H9 (cell line): ENCODE measurements at regions not wholly inside any gene's neighbourhood (a gene's known extent, or its start where the extent isn't known, plus 50 kb on each side); places are given as distances from the start of the nearest gene placed in this dataset.

ENCODE experiments used
- DNase-seq: peaks from one replicate; pipeline ENCODE4 v3.0.0-alpha.2; 2017
- H2AFZ ChIP-seq: one replicate; pipeline ENCODE4 v1.6.1; 2013; ENCODE audit warnings: mild to moderate bottlenecking, low read length, control low read depth, moderate library complexity
- H2AK5ac ChIP-seq: 2 replicates; pipeline ENCODE4 v1.6.1; 2013; ENCODE audit warnings: low read length, control low read depth, mixed read lengths; ENCODE audit not compliant: insufficient read length
- H2BK120ac ChIP-seq: one replicate; pipeline ENCODE4 v1.6.1; 2013; ENCODE audit warnings: low read depth, mild to moderate bottlenecking, low read length, control low read depth, inconsistent platforms; ENCODE audit not compliant: poor library complexity, severe bottlenecking
- H2BK12ac ChIP-seq: 2 replicates; pipeline ENCODE4 v1.6.1; 2013; ENCODE audit warnings: low read length, control low read depth, mixed read lengths, low read depth; ENCODE audit not compliant: insufficient read length
- H2BK15ac ChIP-seq: 2 replicates; pipeline ENCODE4 v1.6.1; 2013; ENCODE audit warnings: low read depth, low read length, control low read depth
- H2BK20ac ChIP-seq: one replicate; pipeline ENCODE4 v1.6.1; 2013; ENCODE audit warnings: low read depth, mild to moderate bottlenecking, low read length, control low read depth, inconsistent platforms; ENCODE audit not compliant: poor library complexity, severe bottlenecking
- H2BK5ac ChIP-seq: 2 replicates; pipeline ENCODE4 v1.6.1; 2013; ENCODE audit warnings: low read length, control low read depth, mixed read lengths; ENCODE audit not compliant: insufficient read length
- H3K14ac ChIP-seq: 2 replicates; pipeline ENCODE4 v1.6.1; 2013; ENCODE audit warnings: low read length, control low read depth; ENCODE audit not compliant: insufficient read depth
- H3K18ac ChIP-seq: 2 replicates; pipeline ENCODE4 v1.6.1; 2013; ENCODE audit warnings: low read depth, mild to moderate bottlenecking, mixed read lengths, low read length, control low read depth; ENCODE audit not compliant: insufficient read length
- H3K23ac ChIP-seq: 2 replicates; pipeline ENCODE4 v1.6.1; 2013; ENCODE audit warnings: low read length, control low read depth, mixed read lengths, low read depth; ENCODE audit not compliant: insufficient read length
- H3K23me2 ChIP-seq: 2 replicates; pipeline ENCODE4 v1.6.1; 2013; ENCODE audit warnings: low read depth, mild to moderate bottlenecking, mixed read lengths, low read length, control low read depth; ENCODE audit not compliant: insufficient read length, poor library complexity, severe bottlenecking
- H3K27ac ChIP-seq: 2 replicates; pipeline ENCODE4 v1.5.1; 2013; ENCODE audit warnings: low read length, control low read depth, mixed read lengths, low read depth; ENCODE audit not compliant: insufficient read length
- H3K27me3 ChIP-seq: 2 replicates; pipeline ENCODE4 v1.6.1; 2013; ENCODE audit warnings: low read length, control low read depth, inconsistent platforms; ENCODE audit not compliant: insufficient read depth
- H3K4ac ChIP-seq: 2 replicates; pipeline ENCODE4 v1.6.1; 2013; ENCODE audit warnings: low read depth, mild to moderate bottlenecking, control low read depth, inconsistent platforms, low read length, moderate library complexity
- H3K4me1 ChIP-seq: 2 replicates; pipeline ENCODE4 v1.6.1; 2013; ENCODE audit warnings: low read length, control low read depth, inconsistent platforms; ENCODE audit not compliant: insufficient read depth
- H3K4me2 ChIP-seq: 2 replicates; pipeline ENCODE4 v1.6.1; 2013; ENCODE audit warnings: low read length, control low read depth, mixed read lengths; ENCODE audit not compliant: insufficient read length, insufficient read depth
- H3K56ac ChIP-seq: 2 replicates; pipeline ENCODE4 v1.6.1; 2013; ENCODE audit warnings: low read depth, mild to moderate bottlenecking, mixed read lengths, low read length, control low read depth; ENCODE audit not compliant: insufficient read length
- H3K79me1 ChIP-seq: 2 replicates; pipeline ENCODE4 v1.6.1; 2013; ENCODE audit warnings: low read depth, mild to moderate bottlenecking, moderate library complexity, low read length, control low read depth, inconsistent platforms; ENCODE audit not compliant: insufficient read depth, poor library complexity, severe bottlenecking
- H3K79me2 ChIP-seq: 2 replicates; pipeline ENCODE4 v1.6.1; 2013; ENCODE audit warnings: low read length, control low read depth, inconsistent platforms; ENCODE audit not compliant: insufficient read depth
- H3K9ac ChIP-seq: 2 replicates; pipeline ENCODE4 v1.6.1; 2013; ENCODE audit warnings: low read length, control low read depth, mixed read lengths; ENCODE audit not compliant: insufficient read length; ENCODE audit errors: extremely low read depth
- H3K9me3 ChIP-seq: one replicate; pipeline ENCODE4 v1.6.1; 2013; ENCODE audit warnings: low read depth, low read length, inconsistent platforms; ENCODE audit not compliant: control insufficient read depth
- H3T11ph ChIP-seq: one replicate; pipeline ENCODE4 v1.6.1; 2013; ENCODE audit warnings: mild to moderate bottlenecking, low read length, control low read depth, inconsistent platforms
- H4K20me1 ChIP-seq: one replicate; pipeline ENCODE4 v1.6.1; 2013; ENCODE audit not compliant: control insufficient read depth, insufficient read length, insufficient read depth
- H4K5ac ChIP-seq: 2 replicates; pipeline ENCODE4 v1.6.1; 2013; ENCODE audit warnings: low read depth, mild to moderate bottlenecking, mixed read lengths, low read length, control low read depth; ENCODE audit not compliant: insufficient read length
- H4K8ac ChIP-seq: replicated peaks from 2 replicates; pipeline ENCODE4 v1.6.1; 2013; ENCODE audit warnings: low read length, control low read depth, mixed read lengths, low read depth; ENCODE audit not compliant: insufficient read length
- H4K91ac ChIP-seq: 2 replicates; pipeline ENCODE4 v1.6.1; 2013; ENCODE audit warnings: low read depth, mild to moderate bottlenecking, moderate library complexity, mixed read lengths, low read length, control low read depth; ENCODE audit not compliant: insufficient read length
- H3K27ac Mint-ChIP-seq, 3 experiments: 2 replicates in 2 of 3; 3 replicates in 1 of 3; pipeline ENCODE4 v1.8.0; 2020 to 2021; ENCODE audit warnings: mixed read lengths in 3 of 3, mild to moderate bottlenecking in 1 of 3, moderate library complexity in 1 of 3
- H3K27me3 Mint-ChIP-seq: 2 replicates; pipeline ENCODE4 v1.8.0; 2021; ENCODE audit warnings: low read depth, mild to moderate bottlenecking, moderate library complexity, mixed read lengths
- H3K36me3 Mint-ChIP-seq, 3 experiments: 2 replicates in 2 of 3; 3 replicates in 1 of 3; pipeline ENCODE4 v1.8.0; 2020 to 2021; ENCODE audit warnings: low read depth in 3 of 3, mixed read lengths in 3 of 3; ENCODE audit not compliant: insufficient read depth in 1 of 3
- H3K4me1 Mint-ChIP-seq, 2 experiments: 2 replicates each; pipeline ENCODE4 v1.8.0; 2020; ENCODE audit warnings: mixed read lengths in 2 of 2
- H3K4me3 Mint-ChIP-seq, 2 experiments: 2 replicates in 1 of 2; 3 replicates in 1 of 2; pipeline ENCODE4 v1.8.0; 2020 to 2021; ENCODE audit warnings: mild to moderate bottlenecking in 2 of 2, mixed read lengths in 2 of 2, moderate library complexity in 1 of 2
- H3K9me3 Mint-ChIP-seq, 2 experiments: 2 replicates in 1 of 2; 3 replicates in 1 of 2; pipeline ENCODE4 v1.8.0; 2020; ENCODE audit warnings: mild to moderate bottlenecking in 2 of 2, mixed read lengths in 2 of 2, moderate library complexity in 1 of 2
- CTCF ChIP-seq: fragments of 200-600 bp; sonication (generic); conservative IDR thresholded peaks from 3 replicates; pipeline ENCODE4 v1.8.0; 2021; ENCODE audit warnings: antibody characterized with exemption, mild to moderate bottlenecking
- WGBS: extraction: QIAGEN DNeasy Blood & Tissue Kit; methylation state at CpG from one replicate; pipeline ENCODE4 v1.1.7; 2013; ENCODE audit warnings: missing lambda C conversion rate, low lambda C conversion rate, mixed read lengths; ENCODE audit not compliant: insufficient read length; ENCODE audit errors: extremely low coverage; 5-methylcytosine and 5-hydroxymethylcytosine counted together

GRCh38 chr3:180176059-180176458, 139.3 kb upstream of the PEX5L start:
- Histone ChIP-seq H3K9me3 (no peaks in the 10 kb centered on the region), H3K23ac (no peak overlapping the region), H3K79me1 (no peaks in the 10 kb centered on the region), H3K4me2 (no peak overlapping the region), H3K14ac (no peak overlapping the region), H3T11ph (no peak overlapping the region), H2BK20ac (no peak overlapping the region), H3K18ac (no peak overlapping the region), H3K9ac (no peak overlapping the region), H3K27me3 (no peaks in the 10 kb centered on the region), H3K27ac (no peak overlapping the region), H3K4ac (no peak overlapping the region), H4K20me1 (no peaks in the 10 kb centered on the region), H3K79me2 (no peaks in the 10 kb centered on the region), H3K4me1 (peaks cover 3% of the 10 kb centered on the region), H3K56ac (no peak overlapping the region), H2BK120ac (no peak overlapping the region), H2BK5ac (no peak overlapping the region), H4K8ac (no peak overlapping the region), H2AFZ (no peak overlapping the region), H3K23me2 (no peaks in the 10 kb centered on the region), H2BK15ac (no peak overlapping the region), H2AK5ac (no peak overlapping the region), H2BK12ac (no peak overlapping the region), H4K91ac (no peak overlapping the region), H4K5ac (no peak overlapping the region)
- Mint-ChIP-seq H3K4me1 (peaks cover 26 to 28% of the 10 kb centered on the region in 2 experiments), H3K27ac (no peak overlapping the region), H3K9me3 (no peaks in the 10 kb centered on the region), H3K27me3 (no peaks in the 10 kb centered on the region), H3K36me3 (no peaks in the 10 kb centered on the region; a peak in 1 of 7 replicates), H3K4me3 (no peak overlapping the region)
- DNase-seq = no peak
- WGBS = no CpG with 5 or more reads among the region's 3 CpGs
- TF ChIP-seq CTCF = no peak
